AML-193 (cell line): ENCODE measurements at regions not wholly inside any gene's neighbourhood (a gene's known extent, or its start where the extent isn't known, plus 50 kb on each side); places are given as distances from the start of the nearest gene placed in this dataset.

Experiments used
- DNase-seq, 2 experiments: peaks; one replicate each; lab custom pipeline; 2025; lab: John Stamatoyannopoulos, UW

- DNase-seq: no peak
Observed at GRCh38 chr18:38963943-38964660, 1398.5 kb upstream of the CELF4 start.

DNA sequence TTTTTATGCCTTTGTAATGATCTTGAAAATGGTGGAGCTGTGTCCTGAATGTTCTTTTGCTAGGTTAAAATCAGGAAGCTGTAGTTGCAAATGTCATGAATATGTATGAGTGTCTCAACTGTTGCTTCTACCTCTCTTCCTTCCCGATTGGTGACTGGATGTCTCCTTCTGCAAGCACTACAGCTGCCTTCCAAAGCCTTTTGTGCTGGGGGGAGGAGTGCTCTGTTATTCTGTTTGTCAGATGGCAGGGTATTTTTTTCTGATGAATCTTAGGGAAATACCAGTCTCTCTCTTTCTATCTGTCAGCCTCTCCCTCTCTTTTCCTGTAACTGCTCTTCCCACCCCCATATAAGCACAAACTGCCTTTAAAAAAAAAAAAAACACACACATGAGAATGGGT lies 1396.3 kb upstream of the CELF4 start:
- DNase-seq: no peak

DNA sequence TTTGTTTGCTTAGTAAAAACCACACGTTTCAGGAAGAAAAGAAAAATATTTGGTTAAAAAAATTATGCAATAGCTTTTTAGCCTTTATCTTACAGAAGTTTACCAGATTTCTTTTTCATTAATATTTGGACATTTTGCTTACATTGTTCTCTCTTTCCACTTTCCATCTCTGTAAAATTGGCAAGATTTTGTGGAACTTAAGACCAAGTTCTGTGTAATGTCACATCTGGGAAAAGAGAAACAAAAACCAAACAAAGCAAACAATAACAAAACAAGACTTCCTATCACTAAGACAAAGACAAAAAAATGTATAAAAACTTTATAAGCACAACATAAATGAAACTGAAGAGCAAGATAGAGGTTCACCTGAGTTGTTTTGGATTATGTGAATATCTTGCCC lies 1392.1 kb upstream of the CELF4 start:
- DNase-seq: no peak

GRCh38 chr18:38956068-38956467 lies 1390.5 kb upstream of the CELF4 start:
- no peak for DNase-seq

DNA sequence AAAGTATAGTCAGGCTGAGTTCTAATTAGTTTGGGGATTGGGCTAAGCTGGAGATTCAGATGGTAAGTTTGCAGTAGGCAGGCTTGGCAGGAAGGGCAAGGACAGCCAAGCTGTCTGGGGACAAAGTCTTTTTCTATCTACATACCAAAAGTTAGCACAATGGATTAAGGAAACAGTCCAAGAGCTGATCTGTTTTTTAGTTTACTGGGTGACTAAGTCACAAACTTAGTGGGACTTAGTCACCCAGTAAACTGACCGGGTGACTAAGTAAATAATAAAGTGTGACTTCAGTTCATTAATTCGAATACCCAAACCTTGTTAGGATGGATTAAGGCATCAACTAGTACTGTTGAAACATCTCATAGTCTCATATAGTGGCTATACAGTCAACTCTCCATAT lies 1386.0 kb upstream of the CELF4 start:
- no peak for DNase-seq

DNA sequence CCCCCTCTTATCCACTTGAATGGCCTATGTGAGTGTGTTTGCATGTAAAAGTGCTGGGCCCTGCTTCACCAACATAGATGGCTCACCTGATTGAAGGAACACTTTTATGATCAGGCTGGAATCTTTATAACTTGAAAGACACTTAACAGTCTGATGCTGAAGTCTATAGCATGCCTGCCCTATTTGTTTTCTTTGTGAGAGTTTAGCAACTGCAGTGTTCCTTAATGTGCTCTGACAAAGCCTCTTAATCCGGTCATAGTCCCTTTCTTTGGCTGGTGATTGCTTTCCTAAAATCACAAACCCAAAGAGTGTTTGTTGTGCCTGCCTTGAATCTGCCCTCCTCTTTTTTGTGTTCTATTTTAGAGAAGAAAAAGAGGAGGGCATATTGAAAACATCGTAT lies 1382.8 kb upstream of the CELF4 start:
- DNase-seq: no peak

GRCh38 chr18:38944446-38945024 lies 1378.9 kb upstream of the CELF4 start:
- DNase-seq: no peak

- DNase-seq: no peak
Observed at GRCh38 chr18:38941711-38942561, 1376.3 kb upstream of the CELF4 start.

- DNase-seq: no peak
Observed at GRCh38 chr18:38940863-38941531, 1375.4 kb upstream of the CELF4 start.

DNA sequence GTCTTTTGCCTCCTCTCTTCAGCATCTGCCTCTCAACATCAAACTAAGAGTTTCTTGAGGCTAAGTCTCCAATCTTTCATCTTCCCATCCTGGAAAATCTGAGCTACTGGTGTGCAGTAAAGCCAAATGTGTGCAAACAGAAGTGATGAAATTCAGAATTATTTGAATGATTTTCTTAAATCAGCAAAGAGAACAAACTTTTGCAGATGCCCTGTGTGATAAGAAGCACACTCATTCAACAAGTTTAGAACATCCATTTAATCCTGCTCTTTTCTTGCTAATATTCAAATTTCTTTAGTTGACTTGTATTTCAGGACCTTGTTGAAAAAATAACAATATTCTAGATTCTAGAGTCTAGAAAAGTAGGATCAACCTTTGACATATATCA lies 1374.9 kb upstream of the CELF4 start:
- DNase-seq: no peak

GRCh38 chr18:38933910-38934510 lies 1368.4 kb upstream of the CELF4 start:
- DNase-seq: no peak

DNA sequence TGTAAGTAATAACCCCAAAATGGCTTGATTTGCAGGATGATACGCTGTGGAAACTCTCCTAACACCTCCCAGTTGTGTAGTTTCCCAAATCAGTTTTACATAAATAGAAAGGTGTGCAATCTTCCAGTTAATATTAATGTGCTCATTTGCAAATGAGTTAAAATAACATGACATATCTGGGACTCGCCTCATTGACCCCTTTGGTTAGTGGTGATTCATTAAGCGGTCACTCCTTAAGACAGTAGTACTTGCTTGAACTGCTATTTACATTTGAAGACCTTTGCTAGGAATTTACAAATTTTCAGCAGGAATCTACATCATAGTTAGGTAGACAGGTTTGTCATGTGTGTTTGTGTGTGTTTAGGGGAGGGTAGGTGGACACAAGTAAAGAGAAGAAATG lies 1367.7 kb upstream of the CELF4 start:
- no peak for DNase-seq

DNA sequence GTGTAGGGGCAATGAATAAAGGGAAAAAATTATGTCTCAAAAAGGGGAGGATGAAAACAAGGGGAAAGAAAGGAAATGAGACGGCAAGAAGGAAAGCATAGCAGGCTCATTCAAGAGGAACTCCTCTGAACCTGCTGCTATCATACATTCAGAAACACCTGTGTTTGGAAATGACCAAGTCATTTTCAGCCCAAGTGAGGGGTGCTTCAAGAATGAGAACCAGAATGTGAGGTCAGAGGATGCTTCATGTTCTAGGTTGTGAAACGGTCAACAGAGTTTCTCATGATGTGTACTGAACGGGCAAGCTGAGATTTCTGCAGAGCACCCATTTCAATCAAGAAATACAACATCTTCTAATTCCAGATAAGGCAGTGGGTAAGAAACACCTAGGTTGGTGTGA lies 1367.2 kb upstream of the CELF4 start:
- DNase-seq: no peak

DNA sequence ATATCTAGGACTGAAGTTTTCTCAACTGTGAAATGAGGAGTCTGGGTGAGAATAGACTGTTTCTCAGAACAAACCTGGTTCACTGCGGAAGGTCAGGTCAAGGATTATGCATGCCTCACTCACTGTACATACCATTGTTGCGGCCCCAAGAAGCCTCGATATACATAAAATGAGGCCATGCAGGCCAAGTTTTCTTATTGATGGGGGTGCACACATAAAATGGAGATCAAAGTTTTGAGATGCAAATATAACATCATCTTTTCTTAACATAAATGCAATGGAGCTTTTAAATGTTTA lies 1366.1 kb upstream of the CELF4 start:
- DNase-seq: no peak

GRCh38 chr18:38930881-38931753 lies 1365.5 kb upstream of the CELF4 start:
- no peak for DNase-seq

DNA sequence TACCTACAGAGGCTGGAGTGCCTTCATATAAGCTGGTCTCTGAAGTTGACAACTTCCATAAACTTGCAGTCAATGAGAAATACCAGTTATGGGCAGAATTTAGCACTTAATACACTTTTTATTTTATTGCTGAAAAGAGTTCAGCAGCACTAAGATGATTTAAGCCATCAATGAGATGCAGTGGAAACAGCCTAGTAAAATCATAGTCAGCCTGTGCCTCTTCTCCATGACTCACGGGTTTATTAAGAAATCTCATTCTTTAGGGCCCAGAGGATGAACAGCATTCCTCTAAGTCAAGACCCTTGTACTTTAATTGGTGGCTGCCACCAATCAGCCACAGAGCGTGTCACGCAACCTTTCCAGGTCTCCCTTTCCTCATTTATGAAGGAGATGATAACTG lies 1357.9 kb upstream of the CELF4 start:
- no peak for DNase-seq

DNA sequence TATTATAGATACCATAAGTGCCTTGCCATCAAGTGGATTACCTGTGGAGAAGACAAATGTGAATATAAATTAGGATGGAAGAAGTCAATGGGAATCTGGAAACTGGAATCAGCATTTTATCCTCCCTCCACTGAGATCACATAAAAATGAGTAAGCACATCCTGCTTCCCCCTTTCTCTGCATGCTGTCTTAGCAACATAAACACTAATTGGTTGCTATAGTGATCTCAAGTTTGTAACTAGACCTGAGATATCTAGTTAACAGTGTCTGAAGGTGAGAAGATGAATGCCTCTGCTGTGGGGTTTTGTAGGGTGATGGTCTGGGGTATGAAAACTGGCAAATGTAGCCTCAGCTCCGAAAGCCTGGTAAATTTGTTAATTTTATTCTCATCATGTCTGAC lies 1357.5 kb upstream of the CELF4 start:
- DNase-seq: no peak

GRCh38 chr18:38909972-38910371 lies 1344.4 kb upstream of the CELF4 start:
- DNase-seq: no peak

GRCh38 chr18:38902796-38903195 lies 1337.2 kb upstream of the CELF4 start:
- DNase-seq: no peak

DNA sequence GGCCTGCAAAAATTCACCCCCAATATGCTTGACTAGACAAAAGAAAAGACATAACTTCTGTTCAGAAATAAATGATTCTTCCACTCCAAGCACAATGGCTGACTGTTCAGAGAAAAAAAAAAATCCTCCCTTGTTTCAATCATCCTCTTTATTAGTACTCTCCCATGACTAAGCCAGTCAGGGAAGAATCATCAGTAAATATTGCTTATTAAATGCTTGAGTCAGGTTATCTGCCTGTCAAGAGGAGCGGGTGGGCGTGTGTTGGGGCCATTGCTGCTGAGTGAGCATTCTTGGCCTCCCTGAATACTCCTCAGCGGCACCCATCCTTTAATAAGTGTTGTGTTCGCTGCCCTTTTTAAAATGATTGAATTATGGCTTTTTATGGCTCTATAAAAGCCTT lies 1334.8 kb upstream of the CELF4 start:
- no peak for DNase-seq

DNA sequence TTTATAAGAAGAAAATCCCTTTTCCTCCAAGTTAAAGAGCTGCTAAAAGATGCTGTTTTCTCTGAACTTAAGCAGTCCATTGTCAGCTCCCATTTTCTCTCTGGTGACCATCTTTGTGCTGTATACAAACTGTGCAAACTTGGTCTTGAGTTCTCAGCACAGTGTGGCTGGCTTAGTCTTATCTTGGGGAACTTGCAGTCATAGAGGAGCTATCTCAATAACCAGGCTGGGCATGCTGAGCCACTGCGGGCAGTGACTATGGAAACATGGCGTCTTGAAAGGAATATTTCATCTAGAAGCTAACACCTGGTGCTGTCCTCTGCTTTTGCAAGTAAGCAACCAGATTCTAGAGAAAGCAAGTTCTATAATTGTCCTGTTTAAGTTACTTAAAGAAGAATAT lies 1334.4 kb upstream of the CELF4 start:
- no peak for DNase-seq

DNA sequence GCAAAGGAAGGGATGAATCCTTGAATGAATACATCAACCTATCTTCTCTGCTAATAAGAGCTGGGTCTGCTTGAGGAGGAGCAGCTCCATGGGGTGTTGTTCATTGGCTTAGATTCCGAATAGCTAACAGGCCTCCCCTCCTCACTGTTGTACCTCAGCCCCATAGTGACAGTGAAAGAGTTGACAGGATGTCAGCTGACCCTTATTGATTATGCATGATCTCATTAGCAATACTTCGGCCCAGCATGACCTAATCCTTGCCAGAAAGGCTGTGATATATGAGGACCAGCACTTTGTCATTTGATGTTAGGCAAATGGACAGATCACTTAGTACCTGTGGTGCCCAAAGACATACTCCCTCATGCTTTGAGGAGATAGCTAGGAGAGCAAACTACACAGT lies 1333.7 kb upstream of the CELF4 start:
- no peak for DNase-seq
